Prostate gland (tissue), 2 donors: ENCODE measurements at regions not wholly inside any gene's neighbourhood (a gene's known extent, or its start where the extent isn't known, plus 50 kb on each side); places are given as distances from the start of the nearest gene placed in this dataset.

ENCODE experiments used
- CTCF ChIP-seq, 4 experiments: fragments of 200-600 bp in 2 of 4; fragments of 450-650 bp in 2 of 4; sonication (generic) in 2 of 4; IDR thresholded peaks; 1 replicate in 3 of 4; 2 replicates in 1 of 4; pipeline ENCODE4 v1.5.1; 2016 to 2019; ENCODE audit warnings: antibody characterized with exemption in 4 of 4, mild to moderate bottlenecking in 2 of 4, moderate library complexity in 2 of 4
- POLR2A ChIP-seq: fragments of 450-650 bp; IDR thresholded peaks from one replicate; pipeline ENCODE4 v1.6.1; 2016; ENCODE audit warnings: antibody characterized with exemption, mild to moderate bottlenecking

DNA sequence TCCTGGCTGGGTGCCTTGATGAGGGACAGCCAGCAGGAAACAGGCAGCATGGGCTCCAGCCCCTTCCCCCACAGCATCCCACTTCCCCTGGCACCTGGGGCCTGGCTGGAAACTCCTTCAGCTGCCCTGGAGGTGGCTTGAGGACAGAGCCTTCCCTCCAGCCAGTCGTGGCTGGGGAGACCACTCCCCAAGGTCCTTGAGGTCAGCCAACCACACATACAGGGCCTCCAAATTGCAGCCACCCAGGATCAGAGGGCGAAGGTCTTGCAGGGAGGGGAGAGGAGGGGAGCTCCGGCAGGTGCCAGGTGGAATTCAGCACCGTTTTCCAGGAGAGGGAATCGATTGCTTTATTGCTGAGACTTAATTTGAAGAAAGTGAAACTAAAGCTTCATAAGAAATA, 280.4 kb downstream of the PBX3 start:
- TF ChIP-seq CTCF (IDR thresholded peaks at IDR 0.05) = no peak
- TF ChIP-seq POLR2A = no peak
